GM12878 (cell line): ENCODE measurements at regions not wholly inside any gene's neighbourhood (a gene's known extent, or its start where the extent isn't known, plus 50 kb on each side); places are given as distances from the start of the nearest gene placed in this dataset.

Experiments used
- PML ChIP-seq: IDR thresholded peaks from 2 replicates; pipeline ENCODE4 v1.6.1; 2012; ENCODE audit warnings: low read length, inconsistent platforms
- RELB ChIP-seq: fragments of 450-650 bp; IDR thresholded peaks from 2 replicates; pipeline ENCODE4 v1.6.1; 2017; ENCODE audit warnings: low read depth, mild to moderate bottlenecking, moderate library complexity
- RUNX3 ChIP-seq: IDR thresholded peaks from 2 replicates; pipeline ENCODE4 v1.6.1; 2012; ENCODE audit warnings: low read length, inconsistent platforms
- STAT3 ChIP-seq: IDR thresholded peaks from 2 replicates; pipeline ENCODE4 v1.6.1; 2011; ENCODE audit warnings: low read depth, low read length, improper control_type of control experiment
- TF ChIP-seq, protein P1 (sequence below): fragments of 150-350 bp; IDR thresholded peaks from 2 replicates; pipeline ENCODE4 v1.6.1; 2014; ENCODE audit warnings: mild to moderate bottlenecking, low read depth, low read length
- TF ChIP-seq, protein P2 (sequence below): IDR thresholded peaks from 2 replicates; pipeline ENCODE4 v1.6.1; 2012; ENCODE audit warnings: low read length, inconsistent platforms

DNA sequence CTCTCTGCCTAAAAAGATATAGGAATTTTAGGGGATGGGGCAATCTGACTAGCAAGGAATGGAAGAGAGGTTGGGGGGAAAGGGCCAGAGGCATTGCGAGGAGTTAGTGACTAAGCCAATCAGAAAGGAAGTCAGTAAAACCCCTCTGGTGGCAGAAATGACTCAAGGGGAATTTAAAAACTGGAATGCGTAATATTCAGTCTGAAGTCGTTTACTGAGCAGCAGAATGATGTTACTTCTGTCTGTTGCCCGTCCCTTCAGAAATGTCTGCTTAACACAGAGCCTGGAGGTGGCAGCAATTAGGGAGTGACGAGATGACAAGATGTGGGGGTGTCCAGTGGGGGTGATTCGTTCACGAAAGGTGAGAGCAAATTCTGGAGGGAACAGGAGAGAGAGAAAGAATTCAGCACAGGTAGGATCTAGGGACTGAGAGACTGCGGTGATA, 107.7 kb upstream of the CLMP start (continued):
- TF ChIP-seq PML (peak; percentile 82; the same call in 1 of the 2 replicates), RUNX3 (peak; percentile 87), STAT3 (no peak), RELB (peak; percentile 42; the same call in 1 of the 2 replicates)
- TF ChIP-seq, protein P1, sequence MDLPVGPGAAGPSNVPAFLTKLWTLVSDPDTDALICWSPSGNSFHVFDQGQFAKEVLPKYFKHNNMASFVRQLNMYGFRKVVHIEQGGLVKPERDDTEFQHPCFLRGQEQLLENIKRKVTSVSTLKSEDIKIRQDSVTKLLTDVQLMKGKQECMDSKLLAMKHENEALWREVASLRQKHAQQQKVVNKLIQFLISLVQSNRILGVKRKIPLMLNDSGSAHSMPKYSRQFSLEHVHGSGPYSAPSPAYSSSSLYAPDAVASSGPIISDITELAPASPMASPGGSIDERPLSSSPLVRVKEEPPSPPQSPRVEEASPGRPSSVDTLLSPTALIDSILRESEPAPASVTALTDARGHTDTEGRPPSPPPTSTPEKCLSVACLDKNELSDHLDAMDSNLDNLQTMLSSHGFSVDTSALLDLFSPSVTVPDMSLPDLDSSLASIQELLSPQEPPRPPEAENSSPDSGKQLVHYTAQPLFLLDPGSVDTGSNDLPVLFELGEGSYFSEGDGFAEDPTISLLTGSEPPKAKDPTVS: no peak
- TF ChIP-seq, protein P2, sequence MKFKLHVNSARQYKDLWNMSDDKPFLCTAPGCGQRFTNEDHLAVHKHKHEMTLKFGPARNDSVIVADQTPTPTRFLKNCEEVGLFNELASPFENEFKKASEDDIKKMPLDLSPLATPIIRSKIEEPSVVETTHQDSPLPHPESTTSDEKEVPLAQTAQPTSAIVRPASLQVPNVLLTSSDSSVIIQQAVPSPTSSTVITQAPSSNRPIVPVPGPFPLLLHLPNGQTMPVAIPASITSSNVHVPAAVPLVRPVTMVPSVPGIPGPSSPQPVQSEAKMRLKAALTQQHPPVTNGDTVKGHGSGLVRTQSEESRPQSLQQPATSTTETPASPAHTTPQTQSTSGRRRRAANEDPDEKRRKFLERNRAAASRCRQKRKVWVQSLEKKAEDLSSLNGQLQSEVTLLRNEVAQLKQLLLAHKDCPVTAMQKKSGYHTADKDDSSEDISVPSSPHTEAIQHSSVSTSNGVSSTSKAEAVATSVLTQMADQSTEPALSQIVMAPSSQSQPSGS: peak; percentile 73
- TF ChIP-seq, all 136 proteins: peak for 32
